ENCODE measurements at regions not wholly inside any gene's neighbourhood (a gene's known extent, or its start where the extent isn't known, plus 50 kb on each side); places are given as distances from the start of the nearest gene placed in this dataset.
"Not testable (repeated sequence)": the region's sequence is repeated elsewhere in the genome, so short reads cannot be mapped to it uniquely, and the experiment has no call there.

DNA sequence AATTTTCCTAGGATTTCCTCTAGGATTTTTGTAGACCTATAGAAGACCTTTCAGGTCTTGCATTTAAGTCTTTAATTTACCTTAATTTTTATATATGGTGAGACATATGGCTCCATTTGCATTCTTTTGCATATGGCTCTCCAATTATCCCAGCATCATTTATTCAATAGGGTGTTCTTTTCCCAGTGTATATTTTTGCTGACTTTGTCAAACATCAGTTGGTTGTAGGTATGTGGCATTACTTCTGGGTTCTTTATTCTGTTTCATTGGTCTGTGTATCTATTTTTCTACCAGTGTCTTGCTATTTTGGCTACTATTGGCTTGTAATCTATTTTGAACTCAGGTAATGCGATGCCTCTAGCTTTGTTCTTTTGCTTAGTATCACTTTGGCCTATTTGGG is 239.8 kb upstream of the CNTNAP5 start:
- intact Hi-C loops (cut with DNase I): no loop called here

DNA sequence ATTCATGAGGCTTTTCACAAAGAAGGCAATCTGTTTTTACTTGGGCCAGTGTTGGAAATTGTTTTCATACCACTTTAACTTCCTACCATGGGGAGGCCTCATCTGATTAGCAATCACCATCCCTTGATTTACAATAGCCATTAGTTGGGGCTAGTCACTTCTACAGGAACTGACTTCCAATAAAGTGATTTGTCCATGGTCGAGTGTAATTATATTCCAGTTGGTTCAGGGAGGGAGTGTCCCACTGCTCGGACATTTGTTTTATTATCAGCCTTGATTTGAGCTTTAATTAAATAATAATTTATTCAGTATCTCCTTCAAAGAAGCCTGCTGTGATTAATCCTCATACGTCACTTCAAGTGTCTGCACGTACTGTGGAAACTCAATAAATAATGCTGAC is 233.9 kb upstream of the CNTNAP5 start:
- intact Hi-C loops (cut with DNase I): no loop called here
- no peak overlapping the region for H3K4me3 ChIP-seq
- H3K27me3 ChIP-seq: no peaks in the 10 kb centered on the region
- H3K4me1 ChIP-seq (ENCODE audit: insufficient read depth): no peaks in the 10 kb centered on the region
- TF ChIP-seq EP300 (IDR thresholded peaks at IDR 0.05) (no peak), POLR2A (IDR thresholded peaks at IDR 0.05) (no peak)
- TF ChIP-seq, protein P1, sequence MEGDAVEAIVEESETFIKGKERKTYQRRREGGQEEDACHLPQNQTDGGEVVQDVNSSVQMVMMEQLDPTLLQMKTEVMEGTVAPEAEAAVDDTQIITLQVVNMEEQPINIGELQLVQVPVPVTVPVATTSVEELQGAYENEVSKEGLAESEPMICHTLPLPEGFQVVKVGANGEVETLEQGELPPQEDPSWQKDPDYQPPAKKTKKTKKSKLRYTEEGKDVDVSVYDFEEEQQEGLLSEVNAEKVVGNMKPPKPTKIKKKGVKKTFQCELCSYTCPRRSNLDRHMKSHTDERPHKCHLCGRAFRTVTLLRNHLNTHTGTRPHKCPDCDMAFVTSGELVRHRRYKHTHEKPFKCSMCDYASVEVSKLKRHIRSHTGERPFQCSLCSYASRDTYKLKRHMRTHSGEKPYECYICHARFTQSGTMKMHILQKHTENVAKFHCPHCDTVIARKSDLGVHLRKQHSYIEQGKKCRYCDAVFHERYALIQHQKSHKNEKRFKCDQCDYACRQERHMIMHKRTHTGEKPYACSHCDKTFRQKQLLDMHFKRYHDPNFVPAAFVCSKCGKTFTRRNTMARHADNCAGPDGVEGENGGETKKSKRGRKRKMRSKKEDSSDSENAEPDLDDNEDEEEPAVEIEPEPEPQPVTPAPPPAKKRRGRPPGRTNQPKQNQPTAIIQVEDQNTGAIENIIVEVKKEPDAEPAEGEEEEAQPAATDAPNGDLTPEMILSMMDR (IDR thresholded peaks at IDR 0.05): no peak
- WGBS, 3 donors: 59 to 64% (median 59%) methylated on average over 4 of the region's 4 CpGs
- no peaks in the 10 kb centered on the region for H3K36me3 ChIP-seq
- no peak for DNase-seq
- no peak overlapping the region for H3K27ac ChIP-seq
- H3K9me3 ChIP-seq: no peaks in the 10 kb centered on the region

More for the DNA sequence above, 239.8 kb upstream of the CNTNAP5 start:
- 2 to 95% (median 37%) methylated on average over 1 of the region's 1 CpG for WGBS, 3 donors
- TF ChIP-seq POLR2A (IDR thresholded peaks at IDR 0.05) (no peak), EP300 (IDR thresholded peaks at IDR 0.05) (no peak)
- TF ChIP-seq, protein P1 (IDR thresholded peaks at IDR 0.05): no peak
- Histone ChIP-seq H3K4me1 (ENCODE audit: insufficient read depth) (no peaks in the 10 kb centered on the region), H3K36me3 (no peaks in the 10 kb centered on the region), H3K4me3 (no peak overlapping the region), H3K27me3 (no peaks in the 10 kb centered on the region), H3K27ac (no peak overlapping the region), H3K9me3 (no peaks in the 10 kb centered on the region)
- no peak for DNase-seq

DNA sequence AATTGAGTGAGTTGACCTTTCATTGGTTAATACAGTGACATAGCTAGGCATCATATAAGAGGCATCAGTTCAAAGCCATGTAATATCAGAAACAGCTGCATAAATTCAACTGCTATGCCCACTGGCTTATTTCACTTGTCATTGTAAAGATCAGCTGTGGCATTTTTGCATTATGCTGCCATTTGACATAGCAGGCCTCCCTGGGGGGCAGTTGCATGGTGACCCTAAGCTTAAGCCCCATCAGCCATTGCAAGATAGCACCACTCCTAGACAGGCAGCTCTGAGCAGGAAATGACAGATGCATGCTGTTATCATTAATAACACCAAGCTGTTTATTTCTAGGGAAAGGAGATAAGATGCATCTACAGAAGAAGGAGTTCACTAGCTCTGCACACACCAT is 233.4 kb upstream of the CNTNAP5 start:
- no peaks in the 10 kb centered on the region for H3K27me3 ChIP-seq
- H3K4me1 ChIP-seq (ENCODE audit: insufficient read depth): no peaks in the 10 kb centered on the region
- intact Hi-C loops (cut with DNase I): no loop called here
- DNase-seq: no peak
- no peak for TF ChIP-seq EP300 (IDR thresholded peaks at IDR 0.05)
- TF ChIP-seq POLR2A (IDR thresholded peaks at IDR 0.05): no peak
- TF ChIP-seq, protein P1 (IDR thresholded peaks at IDR 0.05): no peak
- no peaks in the 10 kb centered on the region for H3K36me3 ChIP-seq
- H3K9me3 ChIP-seq: no peaks in the 10 kb centered on the region
- H3K27ac ChIP-seq: no peak overlapping the region
- H3K4me3 ChIP-seq: no peak overlapping the region

DNA sequence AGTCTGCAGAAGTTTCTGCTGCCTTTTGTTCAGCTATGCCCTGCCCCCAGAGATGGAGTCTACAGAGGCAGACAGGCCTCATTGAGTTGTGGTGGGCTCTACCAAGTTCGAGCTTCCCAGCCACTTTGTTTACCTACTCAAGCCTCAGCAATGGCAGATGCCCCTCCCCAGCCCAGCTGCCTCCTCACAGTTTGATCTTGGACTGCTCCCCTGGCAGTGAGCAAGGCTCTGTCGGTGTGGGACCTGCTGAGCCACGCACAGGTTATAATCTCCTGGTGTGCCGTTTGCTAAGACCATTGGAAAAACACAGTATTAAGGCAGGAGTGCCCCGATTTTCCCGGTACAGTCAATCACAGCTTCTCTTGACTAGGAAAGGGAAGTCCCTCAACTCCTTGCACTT is 221.0 kb upstream of the CNTNAP5 start:
- H3K4me3 ChIP-seq; H3K4me1 ChIP-seq (ENCODE audit: insufficient read depth); H3K9me3 ChIP-seq; intact Hi-C loops (cut with DNase I); DNase-seq; H3K27ac ChIP-seq; H3K36me3 ChIP-seq; H3K27me3 ChIP-seq: not testable (repeated sequence)
- 85 to 92% (median 86%) methylated on average over 6 of the region's 6 CpGs for WGBS, 3 donors

DNA sequence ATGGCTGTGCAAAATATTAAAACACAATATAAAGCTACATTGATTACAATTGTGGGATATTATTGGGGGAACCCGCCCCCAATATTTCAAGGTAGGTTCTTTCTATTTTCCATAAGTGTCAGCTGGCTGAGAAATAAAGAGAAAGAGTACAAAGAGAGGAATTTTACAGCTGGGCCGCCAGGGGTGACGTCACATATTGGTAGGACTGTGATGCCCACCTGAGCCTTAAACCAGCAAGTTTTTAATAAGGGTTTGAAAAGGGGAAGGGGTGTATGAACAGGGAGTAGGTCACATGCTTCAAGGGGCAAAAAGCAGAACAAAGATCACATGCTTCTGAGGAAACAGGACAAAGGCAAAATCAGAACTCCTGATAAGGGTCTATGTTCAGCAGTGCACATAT is 219.3 kb upstream of the CNTNAP5 start:
- not testable (repeated sequence) for H3K4me1 ChIP-seq (ENCODE audit: insufficient read depth); H3K4me3 ChIP-seq

DNA sequence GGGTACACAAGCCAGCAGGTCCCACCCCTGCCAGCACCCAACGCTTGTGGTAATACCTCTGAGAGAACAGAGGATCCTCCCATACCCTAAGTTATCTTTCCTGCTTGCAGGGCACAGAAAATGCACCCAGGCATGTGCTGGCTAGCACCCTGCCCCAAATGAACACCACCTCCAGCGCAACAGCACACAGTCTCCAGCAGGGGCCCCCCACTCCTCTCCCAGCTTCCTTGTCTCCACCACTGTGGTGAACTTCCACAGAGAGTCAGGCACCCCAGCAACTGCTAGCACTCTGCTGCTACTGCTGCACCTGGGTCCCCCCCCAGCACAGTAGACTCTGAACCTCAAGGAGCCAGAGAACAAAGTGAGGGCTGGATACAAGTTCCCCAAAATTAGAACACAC is 216.8 kb upstream of the CNTNAP5 start:
- Histone ChIP-seq H3K27me3 (no peaks in the 10 kb centered on the region), H3K9me3 (no peaks in the 10 kb centered on the region), H3K4me1 (ENCODE audit: insufficient read depth) (no peaks in the 10 kb centered on the region), H3K27ac (no peak overlapping the region), H3K4me3 (no peak overlapping the region), H3K36me3 (no peaks in the 10 kb centered on the region)
- DNase-seq: no peak
- 83 to 88% (median 84%) methylated on average over 2 of the region's 2 CpGs for WGBS, 3 donors
- intact Hi-C loops (cut with DNase I): loop anchor here in 1 of 4 donors (5.0 kb wide), 1 partner anchor 1096 kb away; no protein-coding TSS in a partner anchor
- TF ChIP-seq, protein P1 (IDR thresholded peaks at IDR 0.05): no peak

More for the DNA sequence above, 219.3 kb upstream of the CNTNAP5 start:
- not testable (repeated sequence) for H3K27ac ChIP-seq, H3K27me3 ChIP-seq, H3K9me3 ChIP-seq, DNase-seq, H3K36me3 ChIP-seq
- WGBS, 3 donors: 74 to 76% (median 74%) methylated on average over 3 of the region's 3 CpGs
- intact Hi-C loops (cut with DNase I): loop anchor here in 1 of 4 donors (5.0 kb wide), 1 partner anchor 1093 kb away; no protein-coding TSS in a partner anchor

All from ovary (tissue), 7 donors.